ENCODE measurements at regions not wholly inside any gene's neighbourhood (a gene's known extent, or its start where the extent isn't known, plus 50 kb on each side); places are given as distances from the start of the nearest gene placed in this dataset.

GRCh38 chr1:189149547-189150375 lies 1327.9 kb downstream of the BRINP3 start:
- Histone ChIP-seq H3K4me3 (ENCODE audit: low read length) (no peak overlapping the region), H3K27ac (ENCODE audit: low read depth, low read length) (no peak overlapping the region), H3K4me1 (ENCODE audit: control insufficient read depth, insufficient read depth, low read length) (no peaks in the 10 kb centered on the region), H3K27me3 (ENCODE audit: control insufficient read depth, insufficient read depth, low read length) (no peaks in the 10 kb centered on the region), H3K9ac (ENCODE audit: low read length) (no peak overlapping the region), H3K36me3 (ENCODE audit: control insufficient read depth, insufficient read depth, low read length) (no peaks in the 10 kb centered on the region)

- Histone ChIP-seq H3K36me3 (ENCODE audit: control insufficient read depth, insufficient read depth, low read length) (no peaks in the 10 kb centered on the region), H3K27ac (ENCODE audit: low read depth, low read length) (no peak overlapping the region), H3K4me1 (ENCODE audit: control insufficient read depth, insufficient read depth, low read length) (no peaks in the 10 kb centered on the region), H3K27me3 (ENCODE audit: control insufficient read depth, insufficient read depth, low read length) (no peaks in the 10 kb centered on the region), H3K9ac (ENCODE audit: low read length) (no peak overlapping the region), H3K4me3 (ENCODE audit: low read length) (no peak overlapping the region)
Observed at GRCh38 chr1:189150624-189151023, 1327.0 kb downstream of the BRINP3 start.

GRCh38 chr1:189151361-189151760 lies 1326.3 kb downstream of the BRINP3 start:
- H3K36me3 ChIP-seq (ENCODE audit: control insufficient read depth, insufficient read depth, low read length), result no peaks in the 10 kb centered on the region
- no peak overlapping the region for H3K4me3 ChIP-seq (ENCODE audit: low read length)
- no peaks in the 10 kb centered on the region for H3K27me3 ChIP-seq (ENCODE audit: control insufficient read depth, insufficient read depth, low read length)
- H3K27ac ChIP-seq (ENCODE audit: low read depth, low read length), result no peak overlapping the region
- no peaks in the 10 kb centered on the region for H3K4me1 ChIP-seq (ENCODE audit: control insufficient read depth, insufficient read depth, low read length)
- no peak overlapping the region for H3K9ac ChIP-seq (ENCODE audit: low read length)

- no peaks in the 10 kb centered on the region for H3K4me1 ChIP-seq (ENCODE audit: control insufficient read depth, insufficient read depth, low read length)
- no peak overlapping the region for H3K9ac ChIP-seq (ENCODE audit: low read length)
- no peak overlapping the region for H3K27ac ChIP-seq (ENCODE audit: low read depth, low read length)
- no peaks in the 10 kb centered on the region for H3K27me3 ChIP-seq (ENCODE audit: control insufficient read depth, insufficient read depth, low read length)
- no peak overlapping the region for H3K4me3 ChIP-seq (ENCODE audit: low read length)
- H3K36me3 ChIP-seq (ENCODE audit: control insufficient read depth, insufficient read depth, low read length), result no peaks in the 10 kb centered on the region
Observed at GRCh38 chr1:189152685-189153084, 1325.0 kb downstream of the BRINP3 start.

GRCh38 chr1:189158155-189158554 lies 1319.5 kb downstream of the BRINP3 start:
- H3K4me3 ChIP-seq (ENCODE audit: low read length), result no peak overlapping the region

GRCh38 chr1:189175889-189176288 lies 1301.8 kb downstream of the BRINP3 start:
- Histone ChIP-seq H3K4me1 (ENCODE audit: control insufficient read depth, insufficient read depth, low read length) (no peaks in the 10 kb centered on the region), H3K9ac (ENCODE audit: low read length) (no peak overlapping the region), H3K27ac (ENCODE audit: low read depth, low read length) (no peak overlapping the region), H3K4me3 (ENCODE audit: low read length) (no peak overlapping the region), H3K36me3 (ENCODE audit: control insufficient read depth, insufficient read depth, low read length) (no peaks in the 10 kb centered on the region), H3K27me3 (ENCODE audit: control insufficient read depth, insufficient read depth, low read length) (no peaks in the 10 kb centered on the region)

More at GRCh38 chr1:189158155-189158554, 1319.5 kb downstream of the BRINP3 start:
- Histone ChIP-seq H3K27ac (ENCODE audit: low read depth, low read length) (no peak overlapping the region), H3K9ac (ENCODE audit: low read length) (no peak overlapping the region), H3K36me3 (ENCODE audit: control insufficient read depth, insufficient read depth, low read length) (no peaks in the 10 kb centered on the region), H3K4me1 (ENCODE audit: control insufficient read depth, insufficient read depth, low read length) (no peaks in the 10 kb centered on the region), H3K27me3 (ENCODE audit: control insufficient read depth, insufficient read depth, low read length) (no peaks in the 10 kb centered on the region)

GRCh38 chr1:189180057-189180456 lies 1297.6 kb downstream of the BRINP3 start:
- no peaks in the 10 kb centered on the region for H3K4me1 ChIP-seq (ENCODE audit: control insufficient read depth, insufficient read depth, low read length)
- no peak overlapping the region for H3K9ac ChIP-seq (ENCODE audit: low read length)
- H3K36me3 ChIP-seq (ENCODE audit: control insufficient read depth, insufficient read depth, low read length), result no peaks in the 10 kb centered on the region
- H3K4me3 ChIP-seq (ENCODE audit: low read length), result no peak overlapping the region
- H3K27me3 ChIP-seq (ENCODE audit: control insufficient read depth, insufficient read depth, low read length), result no peaks in the 10 kb centered on the region
- H3K27ac ChIP-seq (ENCODE audit: low read depth, low read length), result no peak overlapping the region

GRCh38 chr1:189185097-189185496 lies 1292.6 kb downstream of the BRINP3 start:
- no peaks in the 10 kb centered on the region for H3K36me3 ChIP-seq (ENCODE audit: control insufficient read depth, insufficient read depth, low read length)
- no peak overlapping the region for H3K27ac ChIP-seq (ENCODE audit: low read depth, low read length)
- H3K4me3 ChIP-seq (ENCODE audit: low read length), result no peak overlapping the region
- H3K9ac ChIP-seq (ENCODE audit: low read length), result no peak overlapping the region
- no peaks in the 10 kb centered on the region for H3K27me3 ChIP-seq (ENCODE audit: control insufficient read depth, insufficient read depth, low read length)
- H3K4me1 ChIP-seq (ENCODE audit: control insufficient read depth, insufficient read depth, low read length), result no peaks in the 10 kb centered on the region

- Histone ChIP-seq H3K27me3 (ENCODE audit: control insufficient read depth, insufficient read depth, low read length) (no peaks in the 10 kb centered on the region), H3K4me1 (ENCODE audit: control insufficient read depth, insufficient read depth, low read length) (no peaks in the 10 kb centered on the region), H3K4me3 (ENCODE audit: low read length) (no peak overlapping the region), H3K36me3 (ENCODE audit: control insufficient read depth, insufficient read depth, low read length) (no peaks in the 10 kb centered on the region), H3K9ac (ENCODE audit: low read length) (no peak overlapping the region), H3K27ac (ENCODE audit: low read depth, low read length) (no peak overlapping the region)
Observed at GRCh38 chr1:189192741-189193520, 1284.7 kb downstream of the BRINP3 start.

- no peak overlapping the region for H3K27ac ChIP-seq (ENCODE audit: low read depth, low read length)
- H3K27me3 ChIP-seq (ENCODE audit: control insufficient read depth, insufficient read depth, low read length), result no peaks in the 10 kb centered on the region
- no peak overlapping the region for H3K9ac ChIP-seq (ENCODE audit: low read length)
- no peak overlapping the region for H3K4me3 ChIP-seq (ENCODE audit: low read length)
- H3K36me3 ChIP-seq (ENCODE audit: control insufficient read depth, insufficient read depth, low read length), result no peaks in the 10 kb centered on the region
- H3K4me1 ChIP-seq (ENCODE audit: control insufficient read depth, insufficient read depth, low read length), result no peaks in the 10 kb centered on the region
Observed at GRCh38 chr1:189205863-189206262, 1271.8 kb downstream of the BRINP3 start.

- Histone ChIP-seq H3K9ac (ENCODE audit: low read length) (no peak overlapping the region), H3K27me3 (ENCODE audit: control insufficient read depth, insufficient read depth, low read length) (no peaks in the 10 kb centered on the region), H3K27ac (ENCODE audit: low read depth, low read length) (no peak overlapping the region), H3K4me1 (ENCODE audit: control insufficient read depth, insufficient read depth, low read length) (no peaks in the 10 kb centered on the region), H3K36me3 (ENCODE audit: control insufficient read depth, insufficient read depth, low read length) (no peaks in the 10 kb centered on the region), H3K4me3 (ENCODE audit: low read length) (no peak overlapping the region)
Observed at GRCh38 chr1:189206617-189207016, 1271.0 kb downstream of the BRINP3 start.

- H3K4me3 ChIP-seq (ENCODE audit: low read length), result no peak overlapping the region
- no peaks in the 10 kb centered on the region for H3K36me3 ChIP-seq (ENCODE audit: control insufficient read depth, insufficient read depth, low read length)
- H3K4me1 ChIP-seq (ENCODE audit: control insufficient read depth, insufficient read depth, low read length), result no peaks in the 10 kb centered on the region
- H3K27ac ChIP-seq (ENCODE audit: low read depth, low read length), result no peak overlapping the region
- H3K9ac ChIP-seq (ENCODE audit: low read length), result no peak overlapping the region
- H3K27me3 ChIP-seq (ENCODE audit: control insufficient read depth, insufficient read depth, low read length), result no peaks in the 10 kb centered on the region
Observed at GRCh38 chr1:189211742-189212141, 1265.9 kb downstream of the BRINP3 start.
